GM21526 (cell line): ENCODE measurements at regions not wholly inside any gene's neighbourhood (a gene's known extent, or its start where the extent isn't known, plus 50 kb on each side); places are given as distances from the start of the nearest gene placed in this dataset.

Experiments used
- ATAC-seq: cut with Tn5 transposase; IDR thresholded peaks from one replicate; pipeline ENCODE4 v1.9.1; 2021; ENCODE audit warnings: moderate library complexity; ENCODE audit not compliant: unreplicated experiment, low FRiP score

GRCh38 chr20:22374678-22375590 is 209.4 kb downstream of the FOXA2 start:
- ATAC-seq: no peak

GRCh38 chr20:22374066-22374465 is 210.3 kb downstream of the FOXA2 start:
- no peak for ATAC-seq

GRCh38 chr20:22373164-22373895 is 211.0 kb downstream of the FOXA2 start:
- no peak for ATAC-seq

- ATAC-seq: peak; percentile 92
Measured at GRCh38 chr20:22371843-22372242, 212.5 kb downstream of the FOXA2 start.

- no peak for ATAC-seq
Measured at GRCh38 chr20:22370137-22370536, 214.2 kb downstream of the FOXA2 start.

- no peak for ATAC-seq
Measured at GRCh38 chr20:22369100-22369499, 215.3 kb downstream of the FOXA2 start.

- ATAC-seq: no peak
Measured at GRCh38 chr20:22368235-22368634, 216.1 kb downstream of the FOXA2 start.

- ATAC-seq: no peak
Measured at GRCh38 chr20:22366631-22367030, 217.7 kb downstream of the FOXA2 start.

- no peak for ATAC-seq
Measured at GRCh38 chr20:22354647-22355046, 229.7 kb downstream of the FOXA2 start.

- ATAC-seq: no peak
Measured at GRCh38 chr20:22353586-22353985, 230.8 kb downstream of the FOXA2 start.

GRCh38 chr20:22352019-22352418 is 232.4 kb downstream of the FOXA2 start:
- ATAC-seq: no peak

GRCh38 chr20:22350624-22351023 is 233.7 kb downstream of the FOXA2 start:
- no peak for ATAC-seq

GRCh38 chr20:22348010-22348409 is 236.4 kb downstream of the FOXA2 start:
- ATAC-seq: no peak

- ATAC-seq: peak; percentile 62
Measured at GRCh38 chr20:22346716-22347115, 237.7 kb downstream of the FOXA2 start.

- ATAC-seq: no peak
Measured at GRCh38 chr20:22343612-22344011, 240.8 kb downstream of the FOXA2 start.

GRCh38 chr20:22342410-22342809 is 242.0 kb downstream of the FOXA2 start:
- no peak for ATAC-seq

GRCh38 chr20:22341508-22341907 is 242.9 kb downstream of the FOXA2 start:
- ATAC-seq: no peak

GRCh38 chr20:22339946-22340345 is 244.4 kb downstream of the FOXA2 start:
- ATAC-seq: no peak

GRCh38 chr20:22339091-22339881 is 245.1 kb downstream of the FOXA2 start:
- no peak for ATAC-seq

GRCh38 chr20:22338140-22338708 is 246.1 kb downstream of the FOXA2 start:
- ATAC-seq: no peak

- no peak for ATAC-seq
Measured at GRCh38 chr20:22335210-22335609, 249.2 kb downstream of the FOXA2 start.
